ENCODE measurements at regions not wholly inside any gene's neighbourhood (a gene's known extent, or its start where the extent isn't known, plus 50 kb on each side); places are given as distances from the start of the nearest gene placed in this dataset.

GRCh38 chr2:164203131-164203530, 418.2 kb downstream of the GRB14 start:
- TF ChIP-seq CTCF (IDR thresholded peaks at IDR 0.05) (no peak), POLR2A (IDR thresholded peaks at IDR 0.05) (no peak)

Data from testis (tissue), 2 donors.